Activated naive CD4-positive, alpha-beta T cell treated with anti-CD3 and anti-CD28 coated beads, Interleukin-2, amount 10 ng/mL, durations not matched to agents 7 days and 5 days (primary cell): ENCODE measurements at regions not wholly inside any gene's neighbourhood (a gene's known extent, or its start where the extent isn't known, plus 50 kb on each side); places are given as distances from the start of the nearest gene placed in this dataset.
"Not testable (repeated sequence)": the region's sequence is repeated elsewhere in the genome, so short reads cannot be mapped to it uniquely, and the experiment has no call there.

ENCODE experiments used
- CTCF ChIA-PET: fragments of 350-600 bp; sonication (Branson Sonifier 250); formaldehyde crosslinking; loops from one replicate; lab custom pipeline; 2021; ENCODE audit warnings: antibody characterized with exemption; lab: Charles Lee
- DNase-seq: peaks from one replicate; pipeline ENCODE4 v3.0.0-alpha.2; 2020
- H3K27ac Mint-ChIP-seq: one replicate; pipeline ENCODE4 v1.8.0; 2021; ENCODE audit warnings: mild to moderate bottlenecking, moderate library complexity, mixed read lengths
- H3K27me3 Mint-ChIP-seq: one replicate; pipeline ENCODE4 v1.8.0; 2021; ENCODE audit warnings: mild to moderate bottlenecking, mixed read lengths
- H3K36me3 Mint-ChIP-seq: one replicate; pipeline ENCODE4 v1.8.0; 2021; ENCODE audit warnings: mixed read lengths
- H3K4me1 Mint-ChIP-seq: one replicate; pipeline ENCODE4 v1.8.0; 2021; ENCODE audit warnings: mixed read lengths
- H3K4me3 Mint-ChIP-seq: one replicate; pipeline ENCODE4 v1.8.0; 2021; ENCODE audit warnings: mild to moderate bottlenecking, moderate library complexity, mixed read lengths
- H3K9me3 Mint-ChIP-seq: one replicate; pipeline ENCODE4 v1.8.0; 2021; ENCODE audit warnings: mixed read lengths

GRCh38 chr5:51802551-51803184 lies 419.4 kb downstream of the ISL1 start:
- DNase-seq = no peak

GRCh38 chr5:51806677-51807076 lies 423.4 kb downstream of the ISL1 start:
- Mint-ChIP-seq H3K9me3 (no peaks in the 10 kb centered on the region), H3K27ac (no peak overlapping the region), H3K4me3 (no peak overlapping the region), H3K36me3 (no peaks in the 10 kb centered on the region), H3K27me3 (no peaks in the 10 kb centered on the region), H3K4me1 (no peaks in the 10 kb centered on the region)
- CTCF ChIA-PET = no interaction called here
- DNase-seq = no peak

More at GRCh38 chr5:51802551-51803184, 419.4 kb downstream of the ISL1 start:
- Mint-ChIP-seq H3K27me3 (no peaks in the 10 kb centered on the region), H3K4me1 (no peaks in the 10 kb centered on the region), H3K27ac (no peak overlapping the region), H3K36me3 (no peaks in the 10 kb centered on the region), H3K9me3 (peaks cover 2% of the 10 kb centered on the region), H3K4me3 (no peak overlapping the region)
- CTCF ChIA-PET = no interaction called here

- CTCF ChIA-PET = no interaction called here
- DNase-seq = no peak
- H3K36me3 Mint-ChIP-seq = no peaks in the 10 kb centered on the region
Measured at GRCh38 chr5:51810592-51810991, 427.3 kb downstream of the ISL1 start.

GRCh38 chr5:51811883-51812471 lies 428.7 kb downstream of the ISL1 start:
- no peaks in the 10 kb centered on the region for H3K27me3 Mint-ChIP-seq
- H3K9me3 Mint-ChIP-seq = no peaks in the 10 kb centered on the region
- H3K4me3 Mint-ChIP-seq = no peak overlapping the region
- no peaks in the 10 kb centered on the region for H3K36me3 Mint-ChIP-seq
- DNase-seq = no peak
- H3K27ac Mint-ChIP-seq = no peak overlapping the region
- H3K4me1 Mint-ChIP-seq = no peaks in the 10 kb centered on the region
- CTCF ChIA-PET = no interaction called here

More at GRCh38 chr5:51810592-51810991, 427.3 kb downstream of the ISL1 start:
- H3K4me1 Mint-ChIP-seq = no peaks in the 10 kb centered on the region
- no peaks in the 10 kb centered on the region for H3K27me3 Mint-ChIP-seq
- H3K4me3 Mint-ChIP-seq = no peak overlapping the region
- no peaks in the 10 kb centered on the region for H3K9me3 Mint-ChIP-seq
- H3K27ac Mint-ChIP-seq = no peak overlapping the region

GRCh38 chr5:51814817-51815216 lies 431.6 kb downstream of the ISL1 start:
- H3K4me1 Mint-ChIP-seq, H3K4me3 Mint-ChIP-seq, H3K36me3 Mint-ChIP-seq, H3K27me3 Mint-ChIP-seq, DNase-seq, H3K9me3 Mint-ChIP-seq, H3K27ac Mint-ChIP-seq, CTCF ChIA-PET: not testable (repeated sequence)

- Mint-ChIP-seq H3K36me3 (no peaks in the 10 kb centered on the region), H3K27me3 (no peaks in the 10 kb centered on the region), H3K4me3 (no peak overlapping the region), H3K4me1 (no peaks in the 10 kb centered on the region), H3K9me3 (no peaks in the 10 kb centered on the region), H3K27ac (no peak overlapping the region)
- no peak for DNase-seq
- CTCF ChIA-PET = no interaction called here
Measured at GRCh38 chr5:51816427-51816826, 433.2 kb downstream of the ISL1 start.

- no peak for DNase-seq
- no peaks in the 10 kb centered on the region for H3K9me3 Mint-ChIP-seq
- H3K27me3 Mint-ChIP-seq = no peaks in the 10 kb centered on the region
- no peak overlapping the region for H3K4me3 Mint-ChIP-seq
- H3K4me1 Mint-ChIP-seq = no peaks in the 10 kb centered on the region
- no peaks in the 10 kb centered on the region for H3K36me3 Mint-ChIP-seq
- CTCF ChIA-PET = no interaction called here
- H3K27ac Mint-ChIP-seq = no peak overlapping the region
Measured at GRCh38 chr5:51821697-51822096, 438.4 kb downstream of the ISL1 start.

- Mint-ChIP-seq H3K4me1 (no peaks in the 10 kb centered on the region), H3K9me3 (peaks cover 2% of the 10 kb centered on the region), H3K36me3 (no peaks in the 10 kb centered on the region), H3K27me3 (no peaks in the 10 kb centered on the region), H3K4me3 (no peak overlapping the region), H3K27ac (no peak overlapping the region)
- no peak for DNase-seq
- CTCF ChIA-PET = no interaction called here
Measured at GRCh38 chr5:51829230-51829629, 446.0 kb downstream of the ISL1 start.

GRCh38 chr5:51829691-51830090 lies 446.4 kb downstream of the ISL1 start:
- Mint-ChIP-seq H3K36me3 (no peaks in the 10 kb centered on the region), H3K9me3 (peaks cover 2% of the 10 kb centered on the region), H3K4me1 (no peaks in the 10 kb centered on the region), H3K27ac (no peak overlapping the region), H3K4me3 (no peak overlapping the region), H3K27me3 (no peaks in the 10 kb centered on the region)
- CTCF ChIA-PET = no interaction called here
- no peak for DNase-seq

- H3K27ac Mint-ChIP-seq = no peak overlapping the region
- H3K4me3 Mint-ChIP-seq = no peak overlapping the region
Measured at GRCh38 chr5:51832934-51833470, 449.8 kb downstream of the ISL1 start.

GRCh38 chr5:51838459-51838858 lies 455.2 kb downstream of the ISL1 start:
- CTCF ChIA-PET = no interaction called here
- Mint-ChIP-seq H3K27me3 (no peaks in the 10 kb centered on the region), H3K9me3 (peaks cover 4% of the 10 kb centered on the region), H3K4me3 (no peak overlapping the region), H3K27ac (no peak overlapping the region), H3K4me1 (no peaks in the 10 kb centered on the region), H3K36me3 (no peaks in the 10 kb centered on the region)
- no peak for DNase-seq

More at GRCh38 chr5:51832934-51833470, 449.8 kb downstream of the ISL1 start:
- no peak for DNase-seq
- Mint-ChIP-seq H3K27me3 (no peaks in the 10 kb centered on the region), H3K36me3 (no peaks in the 10 kb centered on the region), H3K9me3 (peaks cover 2% of the 10 kb centered on the region), H3K4me1 (no peaks in the 10 kb centered on the region)
- CTCF ChIA-PET = no interaction called here

- H3K4me1 Mint-ChIP-seq = no peaks in the 10 kb centered on the region
- no peak overlapping the region for H3K27ac Mint-ChIP-seq
- H3K36me3 Mint-ChIP-seq = no peaks in the 10 kb centered on the region
- DNase-seq = no peak
- peaks cover 4% of the 10 kb centered on the region for H3K9me3 Mint-ChIP-seq
- CTCF ChIA-PET = no interaction called here
- H3K27me3 Mint-ChIP-seq = no peaks in the 10 kb centered on the region
- no peak overlapping the region for H3K4me3 Mint-ChIP-seq
Measured at GRCh38 chr5:51843893-51844292, 460.6 kb downstream of the ISL1 start.

GRCh38 chr5:51846015-51846414 lies 462.8 kb downstream of the ISL1 start:
- CTCF ChIA-PET = no interaction called here
- H3K36me3 Mint-ChIP-seq = no peaks in the 10 kb centered on the region
- no peak overlapping the region for H3K4me3 Mint-ChIP-seq
- no peak for DNase-seq
- no peaks in the 10 kb centered on the region for H3K4me1 Mint-ChIP-seq
- H3K27ac Mint-ChIP-seq = no peak overlapping the region
- no peaks in the 10 kb centered on the region for H3K27me3 Mint-ChIP-seq
- H3K9me3 Mint-ChIP-seq = peaks cover 4% of the 10 kb centered on the region

- Mint-ChIP-seq H3K27ac (no peak overlapping the region), H3K9me3 (no peaks in the 10 kb centered on the region), H3K4me3 (no peak overlapping the region), H3K27me3 (no peaks in the 10 kb centered on the region), H3K36me3 (no peaks in the 10 kb centered on the region), H3K4me1 (no peaks in the 10 kb centered on the region)
- CTCF ChIA-PET = no interaction called here
- no peak for DNase-seq
Measured at GRCh38 chr5:51859624-51860023, 476.4 kb downstream of the ISL1 start.

GRCh38 chr5:51860532-51861018 lies 477.3 kb downstream of the ISL1 start:
- H3K27me3 Mint-ChIP-seq = no peaks in the 10 kb centered on the region
- no peak for DNase-seq
- H3K4me1 Mint-ChIP-seq = no peaks in the 10 kb centered on the region
- no peak overlapping the region for H3K4me3 Mint-ChIP-seq
- no peaks in the 10 kb centered on the region for H3K36me3 Mint-ChIP-seq
- H3K9me3 Mint-ChIP-seq = no peaks in the 10 kb centered on the region
- H3K27ac Mint-ChIP-seq = no peak overlapping the region
- CTCF ChIA-PET = no interaction called here
